Mesothelial cell of epicardium (in vitro differentiated cells): ENCODE measurements at regions not wholly inside any gene's neighbourhood (a gene's known extent, or its start where the extent isn't known, plus 50 kb on each side); places are given as distances from the start of the nearest gene placed in this dataset.

Source experiments
- DNase-seq, 2 experiments: peaks; one replicate each; pipeline ENCODE4 v3.0.0; 2021; ENCODE audit warnings: low spot score in 2 of 2; ENCODE audit not compliant: unreplicated experiment in 2 of 2
- H3K27ac Mint-ChIP-seq: 2 replicates; pipeline ENCODE4 v1.8.0; 2021; ENCODE audit warnings: mixed read lengths
- H3K27me3 Mint-ChIP-seq: 2 replicates; pipeline ENCODE4 v1.8.0; 2021; ENCODE audit warnings: low read depth, mixed read lengths
- H3K36me3 Mint-ChIP-seq: 2 replicates; pipeline ENCODE4 v1.8.0; 2021; ENCODE audit warnings: mixed read lengths
- H3K4me1 Mint-ChIP-seq: 2 replicates; pipeline ENCODE4 v1.8.0; 2021; ENCODE audit warnings: mixed read lengths
- H3K4me3 Mint-ChIP-seq: 2 replicates; pipeline ENCODE4 v1.8.0; 2021; ENCODE audit warnings: mild to moderate bottlenecking, moderate library complexity, mixed read lengths
- H3K9me3 Mint-ChIP-seq: 2 replicates; pipeline ENCODE4 v1.8.0; 2021; ENCODE audit warnings: mixed read lengths
- TF ChIP-seq, protein P1 (sequence below): fragments of 200-600 bp; sonication (generic); IDR thresholded peaks from one replicate; pipeline ENCODE4 v1.5.0; 2021; ENCODE audit warnings: antibody characterized with exemption; ENCODE audit not compliant: unreplicated experiment

- no peaks in the 10 kb centered on the region for H3K4me1 Mint-ChIP-seq
- H3K9me3 Mint-ChIP-seq: peaks cover 25% of the 10 kb centered on the region
- H3K27me3 Mint-ChIP-seq: no peaks in the 10 kb centered on the region
- TF ChIP-seq, protein P1, sequence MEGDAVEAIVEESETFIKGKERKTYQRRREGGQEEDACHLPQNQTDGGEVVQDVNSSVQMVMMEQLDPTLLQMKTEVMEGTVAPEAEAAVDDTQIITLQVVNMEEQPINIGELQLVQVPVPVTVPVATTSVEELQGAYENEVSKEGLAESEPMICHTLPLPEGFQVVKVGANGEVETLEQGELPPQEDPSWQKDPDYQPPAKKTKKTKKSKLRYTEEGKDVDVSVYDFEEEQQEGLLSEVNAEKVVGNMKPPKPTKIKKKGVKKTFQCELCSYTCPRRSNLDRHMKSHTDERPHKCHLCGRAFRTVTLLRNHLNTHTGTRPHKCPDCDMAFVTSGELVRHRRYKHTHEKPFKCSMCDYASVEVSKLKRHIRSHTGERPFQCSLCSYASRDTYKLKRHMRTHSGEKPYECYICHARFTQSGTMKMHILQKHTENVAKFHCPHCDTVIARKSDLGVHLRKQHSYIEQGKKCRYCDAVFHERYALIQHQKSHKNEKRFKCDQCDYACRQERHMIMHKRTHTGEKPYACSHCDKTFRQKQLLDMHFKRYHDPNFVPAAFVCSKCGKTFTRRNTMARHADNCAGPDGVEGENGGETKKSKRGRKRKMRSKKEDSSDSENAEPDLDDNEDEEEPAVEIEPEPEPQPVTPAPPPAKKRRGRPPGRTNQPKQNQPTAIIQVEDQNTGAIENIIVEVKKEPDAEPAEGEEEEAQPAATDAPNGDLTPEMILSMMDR: no peak
- H3K27ac Mint-ChIP-seq: no peak overlapping the region
- H3K4me3 Mint-ChIP-seq: no peak overlapping the region
- no peaks in the 10 kb centered on the region for H3K36me3 Mint-ChIP-seq
- no peak for DNase-seq
Observed at GRCh38 chr13:58531614-58532013, 900.1 kb downstream of the PCDH17 start.

GRCh38 chr13:58542530-58542929, 911.0 kb downstream of the PCDH17 start:
- TF ChIP-seq, protein P1: no peak
- no peaks in the 10 kb centered on the region for H3K4me1 Mint-ChIP-seq
- no peak for DNase-seq
- peaks cover 16% of the 10 kb centered on the region for H3K9me3 Mint-ChIP-seq
- H3K36me3 Mint-ChIP-seq: peaks cover 3% of the 10 kb centered on the region
- H3K4me3 Mint-ChIP-seq: no peak overlapping the region
- no peak overlapping the region for H3K27ac Mint-ChIP-seq
- H3K27me3 Mint-ChIP-seq: no peaks in the 10 kb centered on the region

- H3K27me3 Mint-ChIP-seq: no peaks in the 10 kb centered on the region
- no peaks in the 10 kb centered on the region for H3K36me3 Mint-ChIP-seq
- no peak overlapping the region for H3K27ac Mint-ChIP-seq
- TF ChIP-seq, protein P1: no peak
- DNase-seq: no peak
- no peaks in the 10 kb centered on the region for H3K9me3 Mint-ChIP-seq
- no peaks in the 10 kb centered on the region for H3K4me1 Mint-ChIP-seq
- H3K4me3 Mint-ChIP-seq: no peak overlapping the region
Observed at GRCh38 chr13:58547419-58547818, 915.9 kb downstream of the PCDH17 start.

- Mint-ChIP-seq H3K4me3 (no peak overlapping the region), H3K36me3 (no peaks in the 10 kb centered on the region), H3K4me1 (no peaks in the 10 kb centered on the region), H3K27ac (no peak overlapping the region), H3K9me3 (no peaks in the 10 kb centered on the region), H3K27me3 (no peaks in the 10 kb centered on the region)
- no peak for DNase-seq
- TF ChIP-seq, protein P1: no peak
Observed at GRCh38 chr13:58566176-58566575, 934.6 kb downstream of the PCDH17 start.

- H3K27me3 Mint-ChIP-seq: no peaks in the 10 kb centered on the region
- H3K4me1 Mint-ChIP-seq: no peaks in the 10 kb centered on the region
- H3K36me3 Mint-ChIP-seq: peaks cover 4% of the 10 kb centered on the region
- peaks cover 24% of the 10 kb centered on the region for H3K9me3 Mint-ChIP-seq
- TF ChIP-seq, protein P1: no peak
- DNase-seq: no peak
- H3K4me3 Mint-ChIP-seq: no peak overlapping the region
- no peak overlapping the region for H3K27ac Mint-ChIP-seq
Observed at GRCh38 chr13:58573743-58574142, 942.2 kb downstream of the PCDH17 start.

- H3K27me3 Mint-ChIP-seq: no peaks in the 10 kb centered on the region
- H3K4me1 Mint-ChIP-seq: no peaks in the 10 kb centered on the region
- H3K4me3 Mint-ChIP-seq: no peak overlapping the region
- H3K36me3 Mint-ChIP-seq: peaks cover 4% of the 10 kb centered on the region
- no peak for DNase-seq
- no peak overlapping the region for H3K27ac Mint-ChIP-seq
- TF ChIP-seq, protein P1: no peak
- peaks cover 24% of the 10 kb centered on the region for H3K9me3 Mint-ChIP-seq
Observed at GRCh38 chr13:58574791-58575190, 943.2 kb downstream of the PCDH17 start.
